Lung microvascular endothelial cell (primary cell): ENCODE measurements at regions not wholly inside any gene's neighbourhood (a gene's known extent, or its start where the extent isn't known, plus 50 kb on each side); places are given as distances from the start of the nearest gene placed in this dataset.

Experiments used
- DNase-seq, 2 donors: peaks; one replicate each; pipeline versions ENCODE4 v3.0.0 to v3.0.0-alpha.2; 2010; ENCODE audit warnings: low read depth in 2 of 2

DNA sequence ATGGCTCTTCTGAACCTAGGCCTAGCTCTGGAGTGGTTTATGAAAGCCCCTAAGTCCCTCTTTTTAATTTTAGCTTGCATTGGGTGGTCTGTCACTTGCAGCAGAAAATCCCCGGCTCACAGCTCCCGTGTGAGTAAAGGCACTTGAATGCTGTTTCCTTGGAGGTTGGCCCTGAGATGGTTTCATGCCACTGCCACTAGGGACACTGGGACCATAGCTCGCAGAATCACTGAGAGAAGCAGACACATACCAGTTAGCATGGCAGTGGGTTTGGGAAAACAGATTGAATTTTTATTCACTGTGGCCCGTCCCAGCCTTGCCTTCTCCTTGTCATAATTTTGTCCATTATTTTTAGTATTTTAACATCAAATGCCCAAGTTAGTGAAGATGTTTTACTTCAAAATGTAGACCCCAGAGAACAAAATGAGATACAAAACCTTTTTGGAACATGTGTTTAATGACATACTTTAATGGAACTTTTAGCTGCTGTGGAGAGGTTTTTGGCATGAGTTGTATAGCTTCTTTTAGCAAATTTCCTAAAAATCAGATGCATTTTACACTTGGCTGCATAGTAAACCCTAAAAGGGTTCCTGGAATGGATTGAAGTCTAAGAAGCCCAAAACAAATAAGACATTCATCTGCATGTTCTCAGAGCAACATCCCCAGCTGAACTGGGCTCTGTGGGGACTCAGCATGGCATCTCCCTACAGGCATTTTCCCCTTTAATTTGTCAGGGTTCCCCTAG lies 259.7 kb upstream of the PITRM1 start:
- no peak for DNase-seq

DNA sequence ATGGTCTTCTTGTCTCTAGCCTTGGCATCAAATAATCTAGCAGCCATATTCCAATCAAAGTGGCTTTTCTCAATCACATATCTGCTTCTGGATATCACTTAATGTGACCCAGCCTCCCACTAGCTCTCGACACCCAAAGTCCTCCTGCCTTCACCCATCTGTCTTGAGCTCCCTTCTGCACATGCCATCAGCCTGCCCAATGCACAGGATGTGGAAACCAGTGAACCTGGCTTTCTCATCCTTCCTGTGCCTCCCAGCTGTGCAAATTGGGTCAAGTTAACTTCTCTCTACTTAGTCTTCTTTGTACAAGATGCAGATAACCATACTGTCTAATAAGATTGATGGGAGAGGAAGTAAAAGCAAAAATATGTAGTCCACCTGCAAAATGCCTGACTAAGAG lies 257.9 kb upstream of the PITRM1 start:
- DNase-seq = no peak

GRCh38 chr10:3429676-3430075 lies 257.1 kb upstream of the PITRM1 start:
- DNase-seq = no peak

GRCh38 chr10:3428826-3429225 lies 256.2 kb upstream of the PITRM1 start:
- no peak for DNase-seq

- no peak for DNase-seq
Observed at GRCh38 chr10:3427950-3428354, 255.4 kb upstream of the PITRM1 start.

GRCh38 chr10:3427347-3427746 lies 254.8 kb upstream of the PITRM1 start:
- DNase-seq = no peak

GRCh38 chr10:3426190-3426845 lies 253.7 kb upstream of the PITRM1 start:
- peak; percentile 93 to 97 for DNase-seq

- DNase-seq = no peak
Observed at GRCh38 chr10:3425716-3426115, 253.1 kb upstream of the PITRM1 start.

- DNase-seq = no peak
Observed at GRCh38 chr10:3425261-3425660, 252.7 kb upstream of the PITRM1 start.

- peak; percentile 82 to 91 for DNase-seq
Observed at GRCh38 chr10:3424111-3424851, 251.7 kb upstream of the PITRM1 start.

GRCh38 chr10:3423384-3423783 lies 250.8 kb upstream of the PITRM1 start:
- DNase-seq = no peak

GRCh38 chr10:3422282-3422681 lies 249.7 kb upstream of the PITRM1 start:
- DNase-seq = no peak

DNA sequence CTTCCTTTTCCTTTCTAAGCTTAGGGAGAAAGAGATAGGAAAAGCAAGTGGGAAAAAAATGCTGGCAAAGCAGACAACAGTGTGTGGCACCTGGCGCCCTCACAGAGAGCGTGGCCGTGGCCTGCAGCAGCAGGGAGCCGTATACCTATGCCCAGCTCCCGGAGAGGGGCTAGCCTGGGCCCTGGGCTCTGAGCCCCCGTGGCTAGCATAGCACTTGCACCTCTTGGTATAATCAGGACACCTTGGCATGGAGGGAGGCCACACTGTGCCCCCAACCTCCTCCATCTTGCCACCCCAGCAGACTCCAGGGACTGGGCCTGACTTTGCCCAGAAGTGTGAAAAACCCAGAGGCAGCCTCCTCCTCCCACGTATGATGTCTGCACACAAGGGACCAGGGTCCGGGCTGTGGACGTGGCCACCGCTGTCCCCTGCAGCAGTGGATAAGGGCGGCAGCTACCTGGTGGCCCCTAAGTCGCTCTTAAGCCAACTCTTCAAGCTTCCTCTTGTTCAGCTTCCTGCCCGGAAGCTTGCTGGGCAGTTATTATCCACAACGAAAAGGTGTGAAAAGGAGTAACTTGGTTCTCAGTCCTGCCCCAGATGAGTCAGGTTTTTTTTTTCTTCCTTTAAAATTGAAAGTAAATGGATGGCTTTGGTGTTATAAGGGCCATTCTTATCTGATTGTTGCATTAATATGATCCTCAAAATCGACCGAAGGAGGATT lies 249.1 kb upstream of the PITRM1 start:
- DNase-seq = peak in 1 of 2 donors; percentile 29

DNA sequence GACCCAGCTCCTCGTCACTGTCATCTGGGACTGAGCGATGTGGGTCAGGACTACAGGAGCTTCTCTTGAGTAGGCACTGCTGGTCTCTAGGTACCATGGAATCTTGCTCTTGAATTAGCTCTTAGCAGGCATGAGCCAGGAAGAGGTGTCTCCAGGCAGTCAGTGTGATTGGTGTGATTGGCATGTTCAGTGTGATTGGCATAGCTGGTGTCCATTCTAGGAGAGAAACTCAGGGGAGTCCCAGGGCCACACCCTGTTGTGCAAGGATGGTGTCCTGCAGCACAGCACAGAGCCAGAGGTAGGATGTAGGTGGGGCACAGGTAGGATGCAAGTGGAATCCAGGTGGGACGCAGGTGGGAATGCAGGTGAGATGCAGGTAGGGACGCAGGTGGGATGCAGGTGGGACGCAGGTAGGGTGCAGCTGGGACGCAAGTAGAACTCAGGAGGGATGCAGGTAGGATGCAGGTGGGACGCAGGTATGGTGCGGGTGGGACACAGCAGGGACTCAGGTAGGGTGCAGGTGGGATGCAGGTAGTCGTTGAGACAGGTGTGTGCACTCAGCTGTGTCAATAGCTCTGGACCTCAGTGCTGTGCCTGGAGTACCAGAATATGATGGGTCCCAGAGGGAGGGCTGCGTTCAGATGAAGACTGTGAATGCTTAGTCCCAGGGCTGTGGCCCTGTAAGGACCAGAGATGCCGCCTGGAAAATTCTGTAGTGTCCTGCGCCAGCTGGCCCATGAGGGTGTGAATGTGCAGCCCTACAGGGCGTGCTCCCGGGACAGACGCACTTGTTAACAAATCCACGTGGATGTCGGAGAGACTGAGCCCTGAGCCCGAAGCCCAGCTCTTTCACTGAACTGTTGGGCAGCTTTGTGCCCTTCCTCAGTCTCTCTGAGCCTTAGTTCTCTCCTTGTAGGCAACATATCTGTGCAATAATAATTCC lies 248.2 kb upstream of the PITRM1 start:
- no peak for DNase-seq

DNA sequence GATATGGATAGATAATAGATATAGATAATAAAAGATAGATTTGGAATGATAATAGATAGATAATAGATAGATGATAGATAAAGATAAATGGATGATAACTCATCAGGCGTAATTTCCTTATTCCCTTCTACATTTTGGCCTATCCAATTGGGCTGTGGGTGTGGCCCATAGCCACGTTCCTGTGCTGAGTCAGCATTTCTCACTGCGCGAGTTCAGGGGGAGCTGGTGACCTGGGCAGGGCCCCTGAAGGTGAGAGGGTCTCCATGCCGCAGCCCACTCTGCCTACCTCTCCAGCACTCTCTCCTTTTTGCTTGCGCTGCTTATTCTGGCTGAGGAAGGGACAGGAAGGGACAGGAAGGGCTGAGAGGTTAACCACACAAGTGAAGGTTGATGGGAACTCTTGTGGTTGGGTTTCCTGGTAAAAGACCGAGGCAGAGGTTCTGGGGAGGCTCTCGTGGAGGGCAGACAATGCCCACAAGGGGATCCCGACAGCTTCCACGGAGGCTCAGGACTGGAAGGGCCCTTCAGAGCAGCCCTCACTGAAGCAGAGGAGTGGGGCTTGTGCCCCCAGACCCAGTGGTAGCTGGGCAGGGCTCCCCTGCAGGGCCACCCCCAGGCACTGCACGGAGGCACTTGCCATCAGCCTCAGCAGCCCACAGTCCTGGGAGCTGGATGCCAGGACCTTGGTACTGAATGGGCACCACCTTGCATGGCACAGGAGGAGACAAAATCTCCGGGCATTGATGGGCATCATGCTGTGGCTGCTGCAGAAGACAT lies 247.3 kb upstream of the PITRM1 start:
- DNase-seq = no peak

DNA sequence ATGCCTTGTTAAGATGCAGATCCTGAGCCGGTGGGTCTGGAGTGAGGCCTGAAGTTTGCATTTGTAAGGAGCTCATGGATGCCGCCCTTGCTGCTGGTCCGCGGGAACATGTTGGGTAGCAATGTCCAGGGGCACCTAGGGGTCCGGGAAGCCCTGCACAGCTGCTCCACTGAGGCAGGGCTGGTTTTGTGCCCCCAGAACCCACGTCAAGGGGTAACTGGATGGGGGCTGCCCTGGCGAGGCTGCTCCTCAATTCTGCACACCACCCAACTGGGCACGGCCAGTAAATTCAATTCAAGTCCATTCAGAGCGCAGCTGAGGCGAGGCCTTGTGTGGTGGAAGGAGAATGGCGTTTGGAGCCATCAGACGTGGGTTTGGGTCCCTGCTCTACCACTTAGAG lies 246.3 kb upstream of the PITRM1 start:
- DNase-seq = no peak

GRCh38 chr10:3418041-3418754 lies 245.6 kb upstream of the PITRM1 start:
- DNase-seq = no peak

- DNase-seq = no peak
Observed at GRCh38 chr10:3417096-3417495, 244.5 kb upstream of the PITRM1 start.

DNA sequence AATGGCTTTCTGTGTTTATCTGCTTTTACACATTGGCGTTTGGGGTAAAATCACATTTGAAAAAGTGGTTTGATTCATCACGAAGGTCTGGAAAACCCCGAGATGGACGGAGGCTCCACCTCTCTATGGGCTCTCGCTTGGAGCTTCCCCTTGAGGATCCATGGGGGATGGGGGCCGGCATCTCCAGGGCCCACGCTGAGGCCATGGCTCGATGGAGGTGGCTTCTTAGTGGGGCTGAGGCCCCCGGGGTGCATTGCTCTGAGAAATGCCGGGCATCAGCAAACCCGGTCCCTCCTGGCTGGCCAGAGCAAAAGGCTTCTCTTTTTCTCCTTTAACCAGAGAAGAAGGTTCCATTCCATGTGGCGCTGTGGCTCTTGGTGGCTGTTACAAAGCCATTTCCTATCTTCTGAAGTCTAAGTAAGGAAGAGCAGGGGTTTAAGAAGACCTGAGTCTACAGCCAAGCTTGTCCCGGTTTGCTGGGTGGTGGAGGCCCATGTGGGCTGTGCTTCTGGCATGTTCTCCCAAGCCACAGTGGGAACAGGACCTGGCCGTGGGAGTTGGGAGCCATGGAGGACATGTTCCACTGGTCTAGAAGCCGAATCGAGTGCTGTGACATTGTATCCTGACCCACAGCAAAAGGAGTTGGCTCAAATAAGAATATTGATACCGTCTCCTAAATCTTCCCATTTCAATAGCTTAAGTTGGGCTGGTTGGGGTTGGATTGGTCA lies 243.5 kb upstream of the PITRM1 start:
- no peak for DNase-seq
